ELR (cell line): ENCODE measurements at regions not wholly inside any gene's neighbourhood (a gene's known extent, or its start where the extent isn't known, plus 50 kb on each side); places are given as distances from the start of the nearest gene placed in this dataset.

Experiments used
- DNase-seq: peaks from one replicate; pipeline ENCODE4 v3.0.0-alpha.2; 2015; ENCODE audit warnings: low read depth

- DNase-seq: no peak
Observed at GRCh38 chr14:38847161-38847560, 255.9 kb downstream of the SEC23A start.

GRCh38 chr14:38839694-38840365 is 263.2 kb downstream of the SEC23A start:
- no peak for DNase-seq

GRCh38 chr14:38838979-38839323 is 264.1 kb downstream of the SEC23A start:
- DNase-seq: no peak

GRCh38 chr14:38838049-38838978 is 264.7 kb downstream of the SEC23A start:
- no peak for DNase-seq

GRCh38 chr14:38837343-38838048 is 265.5 kb downstream of the SEC23A start:
- DNase-seq: no peak

- DNase-seq: no peak
Observed at GRCh38 chr14:38836539-38836938, 266.5 kb downstream of the SEC23A start.

GRCh38 chr14:38835874-38836273 is 267.2 kb downstream of the SEC23A start:
- no peak for DNase-seq

- DNase-seq: no peak
Observed at GRCh38 chr14:38828183-38828827, 274.7 kb downstream of the SEC23A start.

- peak; percentile 28 for DNase-seq
Observed at GRCh38 chr14:38824706-38825105, 278.3 kb downstream of the SEC23A start.

GRCh38 chr14:38818555-38818954 is 284.5 kb downstream of the SEC23A start:
- no peak for DNase-seq

- DNase-seq: no peak
Observed at GRCh38 chr14:38808734-38809455, 294.1 kb downstream of the SEC23A start.

GRCh38 chr14:38799671-38800070 is 303.4 kb downstream of the SEC23A start:
- DNase-seq: no peak

- no peak for DNase-seq
Observed at GRCh38 chr14:38794677-38795076, 308.4 kb downstream of the SEC23A start.

- no peak for DNase-seq
Observed at GRCh38 chr14:38791862-38792261, 311.2 kb downstream of the SEC23A start.

- no peak for DNase-seq
Observed at GRCh38 chr14:38790916-38791315, 312.1 kb downstream of the SEC23A start.

- no peak for DNase-seq
Observed at GRCh38 chr14:38789805-38790204, 313.2 kb downstream of the SEC23A start.

- no peak for DNase-seq
Observed at GRCh38 chr14:38788060-38788459, 315.0 kb downstream of the SEC23A start.

GRCh38 chr14:38786921-38787320 is 316.1 kb downstream of the SEC23A start:
- no peak for DNase-seq

- DNase-seq: no peak
Observed at GRCh38 chr14:38777401-38777800, 325.6 kb downstream of the SEC23A start.

GRCh38 chr14:38775986-38776385 is 327.0 kb downstream of the SEC23A start:
- DNase-seq: no peak

- DNase-seq: no peak
Observed at GRCh38 chr14:38774162-38774561, 328.9 kb downstream of the SEC23A start.

- DNase-seq: no peak
Observed at GRCh38 chr14:38770251-38770650, 332.8 kb downstream of the SEC23A start.
